ENCODE measurements at regions not wholly inside any gene's neighbourhood (a gene's known extent, or its start where the extent isn't known, plus 50 kb on each side); places are given as distances from the start of the nearest gene placed in this dataset.

GRCh38 chr12:24446287-24446686, 496.8 kb upstream of the SOX5 start:
- no peaks in the 10 kb centered on the region for H3K27me3 ChIP-seq
- no peaks in the 10 kb centered on the region for H3K9me3 ChIP-seq
- no peak for DNase-seq
- TF ChIP-seq CTCF (IDR thresholded peaks at IDR 0.05) = no peak
- no peak for TF ChIP-seq POLR2A (IDR thresholded peaks at IDR 0.05)
- no peak overlapping the region for H3K4me3 ChIP-seq
- intact Hi-C loops (cut with DNase I; ENCODE audit: low total_unique reads) = no loop called here
- no peaks in the 10 kb centered on the region for H3K4me1 ChIP-seq
- no peaks in the 10 kb centered on the region for H3K36me3 ChIP-seq (ENCODE audit: low read depth, missing control alignments)
- H3K27ac ChIP-seq = no peak overlapping the region

- Histone ChIP-seq H3K27ac (no peak overlapping the region), H3K4me3 (no peak overlapping the region), H3K27me3 (no peaks in the 10 kb centered on the region), H3K9me3 (no peaks in the 10 kb centered on the region), H3K4me1 (no peaks in the 10 kb centered on the region), H3K36me3 (ENCODE audit: low read depth, missing control alignments) (no peaks in the 10 kb centered on the region)
- WGBS, 2 donors = 67 to 86% methylated on average over 2 of the region's 2 CpGs
- no peak for TF ChIP-seq CTCF (IDR thresholded peaks at IDR 0.05)
- TF ChIP-seq POLR2A (IDR thresholded peaks at IDR 0.05) = no peak
- no peak for DNase-seq
- intact Hi-C loops (cut with DNase I; ENCODE audit: low total_unique reads) = no loop called here
Observed at GRCh38 chr12:24444634-24445033, 495.2 kb upstream of the SOX5 start.

GRCh38 chr12:24441458-24441857, 492.0 kb upstream of the SOX5 start:
- Histone ChIP-seq H3K4me3 (no peak overlapping the region), H3K36me3 (ENCODE audit: low read depth, missing control alignments) (no peaks in the 10 kb centered on the region), H3K27ac (no peak overlapping the region), H3K4me1 (no peaks in the 10 kb centered on the region), H3K9me3 (no peaks in the 10 kb centered on the region), H3K27me3 (no peaks in the 10 kb centered on the region)
- no peak for DNase-seq
- WGBS, 2 donors = 69 to 80% methylated on average over 4 of the region's 4 CpGs
- intact Hi-C loops (cut with DNase I; ENCODE audit: low total_unique reads) = no loop called here
- no peak for TF ChIP-seq CTCF (IDR thresholded peaks at IDR 0.05)
- TF ChIP-seq POLR2A (IDR thresholded peaks at IDR 0.05) = no peak

GRCh38 chr12:24436667-24437066, 487.2 kb upstream of the SOX5 start:
- Histone ChIP-seq H3K4me3 (no peak overlapping the region), H3K27me3 (no peaks in the 10 kb centered on the region), H3K36me3 (ENCODE audit: low read depth, missing control alignments) (no peaks in the 10 kb centered on the region), H3K4me1 (no peaks in the 10 kb centered on the region), H3K9me3 (no peaks in the 10 kb centered on the region), H3K27ac (no peak overlapping the region)
- TF ChIP-seq CTCF (IDR thresholded peaks at IDR 0.05) = no peak
- no peak for TF ChIP-seq POLR2A (IDR thresholded peaks at IDR 0.05)
- intact Hi-C loops (cut with DNase I; ENCODE audit: low total_unique reads) = no loop called here
- DNase-seq = no peak
- WGBS, 2 donors = 86 to 87% methylated on average over 4 of the region's 4 CpGs

- intact Hi-C loops (cut with DNase I; ENCODE audit: low total_unique reads) = no loop called here
Observed at GRCh38 chr12:24431872-24432271, 482.4 kb upstream of the SOX5 start.

More at GRCh38 chr12:24431872-24432271, 482.4 kb upstream of the SOX5 start:
- Histone ChIP-seq H3K27me3 (no peaks in the 10 kb centered on the region), H3K36me3 (ENCODE audit: low read depth, missing control alignments) (no peaks in the 10 kb centered on the region), H3K4me1 (no peaks in the 10 kb centered on the region), H3K9me3 (no peaks in the 10 kb centered on the region), H3K4me3 (no peak overlapping the region), H3K27ac (no peak overlapping the region)
- TF ChIP-seq POLR2A (IDR thresholded peaks at IDR 0.05) = no peak
- TF ChIP-seq CTCF (IDR thresholded peaks at IDR 0.05) = no peak
- 92 to 96% methylated on average over 1 of the region's 1 CpG for WGBS, 2 donors
- no peak for DNase-seq
